ELR (cell line): ENCODE measurements at regions not wholly inside any gene's neighbourhood (a gene's known extent, or its start where the extent isn't known, plus 50 kb on each side); places are given as distances from the start of the nearest gene placed in this dataset.

Experiments used
- DNase-seq: peaks from one replicate; pipeline ENCODE4 v3.0.0-alpha.2; 2015; ENCODE audit warnings: low read depth

GRCh38 chr18:26700728-26701127 is 152.4 kb upstream of the KCTD1 start:
- no peak for DNase-seq

DNA sequence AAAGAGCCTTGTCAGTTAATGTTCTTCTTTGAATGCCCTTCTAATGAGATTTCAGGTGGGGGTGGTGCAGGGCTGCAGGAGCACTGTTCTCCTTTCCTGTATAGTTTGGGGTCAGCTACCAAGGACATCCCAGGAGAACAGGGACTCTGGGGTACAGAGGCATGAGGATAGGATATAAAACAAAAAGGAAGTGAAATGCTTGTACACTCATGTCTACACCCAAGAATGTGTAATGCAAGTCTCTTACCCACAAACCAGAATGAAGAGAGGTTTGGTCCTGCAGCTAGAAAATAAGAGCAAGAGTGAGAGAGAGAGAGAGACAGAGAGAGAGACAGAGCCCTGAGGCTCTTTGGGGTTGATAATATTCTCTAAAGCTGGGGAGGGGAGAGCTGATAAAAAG is 151.8 kb upstream of the KCTD1 start:
- DNase-seq = no peak

- DNase-seq = no peak
These were observed 149.0 kb upstream of the KCTD1 start for GRCh38 chr18:26697186-26697884.

DNA sequence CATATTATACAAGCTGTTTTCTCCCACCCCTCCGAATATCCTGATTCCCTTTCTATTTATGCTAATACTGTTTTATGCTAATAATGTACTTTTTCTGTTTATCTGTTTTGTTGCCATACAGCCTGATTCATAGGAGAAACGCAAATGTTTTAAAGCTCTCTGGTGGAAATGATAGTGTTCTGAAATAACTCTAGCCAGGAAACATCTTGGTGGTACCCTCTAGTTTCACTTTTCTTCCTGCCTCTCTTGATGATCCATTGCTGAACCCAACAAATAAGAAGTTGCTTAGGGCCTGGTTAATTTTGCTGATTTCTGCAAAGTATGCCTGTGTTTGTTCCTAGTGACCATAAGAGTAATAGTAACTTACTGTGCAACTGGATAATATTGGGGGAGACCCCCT is 148.4 kb upstream of the KCTD1 start:
- no peak for DNase-seq

- DNase-seq = no peak
These were observed 148.0 kb upstream of the KCTD1 start for GRCh38 chr18:26696308-26696707.

DNA sequence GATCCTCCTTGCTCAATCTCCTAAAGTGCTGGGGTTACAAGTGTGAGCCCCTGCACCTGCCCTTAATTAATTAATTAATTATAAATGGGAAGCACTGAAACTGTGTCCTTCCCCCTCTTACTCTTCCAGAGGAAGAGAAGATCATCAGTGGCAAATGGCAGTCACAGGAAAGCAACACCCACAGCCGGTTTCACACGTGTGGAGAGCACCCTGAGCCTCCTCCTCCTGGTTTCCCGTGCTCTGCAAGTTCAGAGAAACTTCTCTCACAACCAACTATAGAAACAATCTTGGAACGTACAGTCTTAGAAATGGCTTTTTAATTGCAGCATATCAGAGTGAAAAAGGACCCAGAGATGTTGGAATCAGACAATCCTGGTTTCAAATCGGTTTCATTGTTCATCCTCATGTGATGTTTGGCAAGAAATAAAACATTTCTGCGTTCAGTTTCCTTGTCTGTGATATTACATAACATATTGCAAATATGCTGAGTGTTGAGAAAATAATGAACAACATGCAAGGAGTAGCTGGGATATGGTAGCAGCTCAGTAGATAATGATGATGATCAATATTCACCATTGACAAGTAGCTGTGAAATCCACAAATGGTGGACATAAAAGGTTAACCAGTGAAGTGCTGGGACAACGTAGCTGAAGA is 141.0 kb upstream of the KCTD1 start:
- DNase-seq = no peak

DNA sequence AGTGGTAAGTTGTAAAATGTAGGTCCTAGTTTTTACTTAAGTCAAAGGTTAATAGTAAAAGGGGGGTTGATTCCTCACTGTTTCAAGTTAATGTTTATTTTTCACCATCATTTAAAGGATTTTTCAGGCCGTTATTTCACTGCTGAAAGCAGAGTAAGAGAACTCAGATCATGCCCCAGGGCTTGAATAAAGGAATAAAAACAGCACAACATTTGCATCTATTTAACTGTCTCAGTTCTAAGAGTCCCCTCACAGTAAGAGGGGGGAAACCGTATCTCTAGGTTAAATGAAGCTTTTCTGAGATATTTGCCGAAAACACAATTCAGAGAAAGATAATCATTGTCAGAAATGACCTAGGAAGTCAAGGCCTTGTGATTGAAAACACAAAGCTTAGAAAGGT is 138.2 kb upstream of the KCTD1 start:
- no peak for DNase-seq

DNA sequence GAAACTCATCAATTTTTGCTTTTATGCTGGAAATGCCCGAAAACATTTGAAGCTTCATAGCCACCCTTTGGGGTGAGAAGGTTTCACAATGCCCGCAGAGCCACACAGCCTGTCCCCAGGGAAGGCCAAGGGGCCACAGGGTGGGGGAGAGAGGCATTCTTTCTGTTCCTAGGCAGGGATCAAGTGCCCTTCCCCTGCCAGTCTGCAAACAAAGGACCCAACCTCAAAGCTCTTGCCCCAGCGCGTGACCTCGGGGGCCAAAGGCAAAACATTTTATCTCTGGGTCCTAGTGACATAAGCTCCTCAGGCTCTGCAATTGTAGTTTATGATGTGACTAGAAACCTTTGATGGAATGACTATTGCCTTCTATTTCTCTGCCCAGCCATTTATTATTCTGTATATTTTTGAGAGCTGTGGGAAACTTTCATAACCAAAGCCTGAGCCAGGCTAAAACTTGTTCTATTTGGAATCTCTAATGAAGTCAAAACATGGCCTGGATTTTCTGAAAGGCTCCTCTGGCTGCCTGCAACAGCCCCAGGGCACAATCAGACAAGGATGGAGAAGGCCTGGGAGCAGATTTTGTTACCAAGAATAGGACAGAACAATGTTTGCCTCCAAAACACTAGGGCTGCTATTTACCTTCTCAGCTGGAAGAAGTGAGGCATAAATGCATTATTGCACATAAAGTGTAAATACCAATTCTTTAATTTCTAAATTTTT is 137.2 kb upstream of the KCTD1 start:
- no peak for DNase-seq

GRCh38 chr18:26677957-26678356 is 129.6 kb upstream of the KCTD1 start:
- no peak for DNase-seq

DNA sequence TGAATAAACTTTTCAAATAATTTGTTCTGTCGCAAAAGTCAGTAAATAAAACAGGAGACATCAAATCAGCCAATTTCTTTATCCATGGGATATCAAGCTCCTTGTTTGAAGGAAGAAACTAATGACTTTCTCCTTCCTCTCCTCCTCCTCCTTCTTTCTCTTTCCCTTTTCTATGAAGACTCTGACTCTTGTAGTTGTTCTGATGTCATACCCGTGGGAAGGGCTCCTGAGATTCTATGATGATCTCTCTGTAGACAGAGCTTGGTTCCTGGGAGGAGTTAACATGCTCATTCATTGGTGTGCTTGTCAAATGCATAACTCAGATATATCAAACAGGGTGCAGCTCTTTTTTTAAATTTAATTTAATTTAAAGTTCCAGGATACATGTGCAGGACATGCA is 118.7 kb upstream of the KCTD1 start:
- DNase-seq = no peak

- no peak for DNase-seq
These were observed 114.6 kb upstream of the KCTD1 start for GRCh38 chr18:26662996-26663395.

DNA sequence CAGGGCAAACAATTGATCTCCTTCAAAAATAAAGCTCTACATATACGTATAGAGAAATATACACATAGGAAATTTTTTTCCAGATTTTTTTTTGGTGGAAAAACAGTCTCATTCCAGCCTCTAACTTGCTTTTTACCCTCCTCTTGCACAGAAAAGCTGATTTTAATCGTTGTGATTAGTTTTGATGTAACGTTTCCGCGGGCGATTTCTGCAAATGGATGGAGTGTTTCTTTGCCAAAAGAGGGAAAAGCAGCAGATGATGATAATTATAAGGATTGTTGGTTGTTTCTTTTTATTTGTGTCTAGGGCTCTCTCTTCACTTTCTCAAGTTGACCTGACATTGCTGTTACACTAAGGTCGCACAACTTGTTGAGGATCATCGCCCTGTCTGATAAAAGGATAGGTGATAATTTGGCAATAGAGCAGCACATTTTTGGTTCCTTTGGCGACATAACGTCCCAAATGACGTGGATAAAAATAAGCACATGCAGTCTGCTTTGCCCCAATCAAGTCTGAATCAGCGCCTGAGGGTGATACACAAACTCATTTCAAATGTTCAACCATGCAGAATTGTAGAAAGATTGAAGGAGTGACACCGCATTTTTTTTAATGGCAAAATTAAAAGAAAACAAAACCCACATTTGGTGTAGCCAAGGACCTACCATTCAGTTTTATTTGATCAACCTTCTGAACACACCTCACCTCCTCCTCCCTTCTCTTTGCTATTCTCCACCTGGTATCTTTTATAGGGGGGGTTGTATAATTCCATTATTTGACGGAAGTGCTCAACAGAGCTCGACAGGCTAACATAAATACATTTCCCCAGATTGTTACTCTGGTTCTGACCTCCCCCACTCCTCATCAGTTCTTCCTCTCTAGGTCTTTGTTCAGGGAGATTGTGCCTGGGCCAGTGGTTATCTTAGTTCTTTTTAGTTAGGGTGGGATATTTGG is 109.6 kb upstream of the KCTD1 start:
- DNase-seq = no peak

- peak; percentile 75 for DNase-seq
These were observed 108.7 kb upstream of the KCTD1 start for GRCh38 chr18:26656944-26657536.

GRCh38 chr18:26656431-26656943 is 108.1 kb upstream of the KCTD1 start:
- no peak for DNase-seq

DNA sequence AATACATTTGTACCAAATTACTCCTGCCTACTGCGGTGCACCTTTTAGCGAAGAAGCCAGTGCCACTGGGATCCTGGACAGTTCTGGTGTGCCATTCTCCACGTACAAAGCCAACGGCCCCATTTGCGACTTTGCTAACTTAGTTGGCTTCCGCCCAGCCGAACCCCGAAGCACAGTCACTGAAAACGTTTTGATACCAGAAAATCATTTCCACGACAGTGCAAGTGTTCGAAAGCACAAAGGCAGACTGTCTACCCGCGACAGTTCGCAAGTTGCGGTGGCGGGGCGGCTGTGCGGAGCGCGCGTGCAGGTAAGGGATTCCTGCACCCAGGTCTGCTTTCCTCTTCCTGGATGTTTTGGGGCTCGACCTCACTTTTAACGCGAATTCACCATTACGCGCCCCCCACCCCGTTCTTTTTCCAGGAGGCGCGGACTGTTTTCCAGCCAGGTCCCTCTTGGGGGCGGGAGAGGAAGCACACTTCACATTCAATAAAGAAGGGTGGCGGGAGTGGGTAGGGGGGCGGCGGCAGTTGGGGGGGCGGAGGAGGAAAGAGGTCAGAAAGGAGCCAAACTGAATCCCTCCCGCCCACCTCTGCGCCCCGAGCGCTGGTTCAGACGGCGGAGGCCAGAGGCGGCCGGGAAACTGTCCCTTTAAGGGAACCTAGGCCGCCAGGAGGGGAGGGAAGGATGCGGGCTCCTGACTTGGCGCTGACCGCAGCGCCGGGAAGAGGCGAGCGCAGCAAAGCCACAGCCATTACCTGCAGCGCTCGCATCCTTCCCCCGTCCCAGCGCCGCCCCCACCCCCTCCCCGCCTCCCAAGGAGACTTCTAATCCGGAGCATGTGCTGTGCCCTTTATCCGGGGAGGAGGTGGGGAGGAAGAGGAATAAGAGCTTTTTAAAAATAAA is 107.4 kb upstream of the KCTD1 start:
- DNase-seq = peak; percentile 61

DNA sequence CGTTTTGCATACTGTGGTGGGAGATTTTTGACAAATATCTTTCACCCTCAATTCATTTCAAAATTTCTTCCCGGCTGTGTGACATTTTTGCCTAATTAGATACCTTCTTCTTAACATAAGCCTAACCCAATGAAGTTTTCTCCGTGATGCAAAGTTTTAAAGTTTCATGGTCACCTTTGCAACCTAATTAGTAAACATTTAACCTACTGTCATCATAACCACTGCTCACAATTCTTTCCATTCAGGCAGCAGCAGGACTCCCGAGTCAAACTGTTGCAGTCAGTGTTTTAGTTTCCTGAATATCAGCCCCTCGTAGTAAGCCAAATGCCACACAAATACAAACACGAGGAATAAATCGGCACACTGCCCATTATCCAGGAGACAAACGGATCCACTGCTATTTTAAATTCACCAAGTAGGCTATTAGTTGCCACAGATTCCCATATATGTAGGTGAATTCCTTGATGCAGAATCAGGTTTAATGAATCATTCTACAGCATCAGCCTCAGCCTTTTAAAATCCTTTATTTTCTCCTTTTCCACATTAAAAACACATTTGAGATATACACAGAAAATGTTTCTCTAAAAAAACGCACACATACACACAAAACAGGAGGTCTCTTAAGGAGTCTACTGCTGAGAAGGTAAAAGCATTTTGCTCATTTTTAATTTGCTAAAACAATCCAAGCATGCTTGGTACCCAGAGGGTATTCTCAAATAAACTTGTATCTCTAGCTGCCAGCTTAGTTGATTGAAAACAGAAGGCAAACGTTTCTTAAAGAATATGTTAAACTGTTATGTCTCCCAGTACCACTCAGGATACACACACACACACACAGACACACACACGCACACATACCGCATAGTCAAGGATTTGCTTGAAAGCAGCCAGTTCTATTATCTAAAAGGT is 106.5 kb upstream of the KCTD1 start:
- no peak for DNase-seq

DNA sequence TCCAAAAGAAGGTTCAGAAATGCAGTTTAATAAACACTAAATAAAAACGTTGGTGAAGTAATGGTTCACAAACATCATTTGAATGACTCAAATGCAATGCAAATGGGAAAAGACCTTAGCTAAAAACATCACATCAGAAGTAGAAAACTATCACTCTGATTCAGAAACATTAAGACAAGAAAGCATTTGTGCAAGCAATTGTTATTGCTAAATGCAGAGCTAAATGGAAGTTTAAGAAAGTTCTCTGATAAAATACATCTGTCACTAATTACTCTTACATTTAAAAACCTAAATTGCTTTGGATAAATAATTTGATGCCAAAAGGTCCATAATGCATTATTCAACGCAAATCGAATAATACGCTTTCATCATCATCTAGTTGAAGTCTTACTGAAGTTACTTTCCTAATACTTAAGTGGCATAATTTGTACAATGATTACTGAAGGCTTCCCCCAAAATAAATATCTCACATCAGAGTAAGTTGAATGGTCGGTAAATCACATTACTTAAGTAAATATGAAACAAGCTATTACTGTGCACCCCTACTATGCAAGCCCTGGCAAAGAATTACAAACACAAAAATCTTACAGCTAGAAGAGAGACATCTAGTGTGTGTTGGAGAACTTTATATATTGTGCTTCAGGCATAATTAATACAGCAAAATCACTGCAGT is 105.7 kb upstream of the KCTD1 start:
- DNase-seq = peak; percentile 6

DNA sequence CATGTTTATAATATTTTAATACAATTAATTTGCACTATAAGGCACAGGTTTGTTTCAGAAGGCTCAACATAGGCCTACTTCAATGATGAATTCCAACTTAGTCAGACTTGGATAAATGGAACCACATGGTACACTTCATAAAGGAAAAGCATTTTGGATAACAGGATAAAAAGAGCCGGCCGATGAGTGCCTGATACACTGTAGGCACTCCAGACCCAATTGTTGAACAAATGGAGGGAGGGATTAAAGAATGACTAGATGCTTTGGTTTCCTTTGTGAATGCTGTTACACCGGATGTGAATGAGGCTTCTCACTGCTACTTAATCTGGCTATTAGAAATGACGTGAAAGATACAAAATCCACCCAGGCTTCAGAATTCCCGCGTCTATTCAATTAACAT is 104.1 kb upstream of the KCTD1 start:
- DNase-seq = no peak
